Hepatocyte (in vitro differentiated cells): ENCODE measurements at regions not wholly inside any gene's neighbourhood (a gene's known extent, or its start where the extent isn't known, plus 50 kb on each side); places are given as distances from the start of the nearest gene placed in this dataset.

Experiments used
- DNase-seq: peaks from one replicate; pipeline ENCODE4 v3.0.0-alpha.2; 2016; ENCODE audit warnings: low spot score
- H2AFZ ChIP-seq: fragments of 200-600 bp; sonication (generic); 2 replicates; pipeline ENCODE4 v1.6.0; 2016; ENCODE audit warnings: antibody characterized with exemption, mild to moderate bottlenecking
- H3K27ac ChIP-seq: fragments of 200-600 bp; sonication (generic); 2 replicates; pipeline ENCODE4 v1.5.1; 2016; ENCODE audit warnings: mild to moderate bottlenecking
- H3K27me3 ChIP-seq: fragments of 200-600 bp; sonication (generic); 2 replicates; pipeline ENCODE4 v1.6.1; 2016
- H3K36me3 ChIP-seq: fragments of 200-600 bp; sonication (generic); replicated peaks from 2 replicates; pipeline ENCODE4 v1.5.1; 2016; ENCODE audit warnings: low read depth; ENCODE audit not compliant: insufficient read depth
- H3K4me1 ChIP-seq: fragments of 200-600 bp; sonication (generic); 2 replicates; pipeline ENCODE4 v1.5.1; 2016; ENCODE audit warnings: mild to moderate bottlenecking, moderate library complexity; ENCODE audit not compliant: insufficient read depth
- H3K4me2 ChIP-seq: fragments of 200-600 bp; sonication (generic); 2 replicates; pipeline ENCODE4 v1.6.0; 2016
- H3K4me3 ChIP-seq: fragments of 200-600 bp; sonication (generic); 2 replicates; pipeline ENCODE4 v1.5.1; 2016; ENCODE audit warnings: mild to moderate bottlenecking
- H3K79me2 ChIP-seq: fragments of 200-600 bp; sonication (generic); 2 replicates; pipeline ENCODE4 v1.6.0; 2017; ENCODE audit warnings: mild to moderate bottlenecking
- H3K9me2 ChIP-seq: fragments of 200-600 bp; sonication (generic); replicated peaks from 2 replicates; pipeline ENCODE4 v1.6.0; 2017; ENCODE audit warnings: mild to moderate bottlenecking; ENCODE audit not compliant: insufficient read depth
- H3K9me3 ChIP-seq: fragments of 200-600 bp; sonication (generic); 2 replicates; pipeline ENCODE4 v1.5.1; 2016; ENCODE audit warnings: low read depth, mild to moderate bottlenecking
- H4K20me1 ChIP-seq: fragments of 200-600 bp; sonication (generic); 2 replicates; pipeline ENCODE4 v1.6.0; 2016; ENCODE audit warnings: mild to moderate bottlenecking; ENCODE audit not compliant: insufficient read depth, poor library complexity, severe bottlenecking
- CTCF ChIP-seq: fragments of 200-600 bp; sonication (generic); IDR thresholded peaks from 2 replicates; pipeline ENCODE4 v1.5.1; 2016; ENCODE audit warnings: antibody characterized with exemption, mild to moderate bottlenecking; ENCODE audit not compliant: poor library complexity
- EZH2 ChIP-seq: fragments of 200-600 bp; sonication (generic); IDR thresholded peaks from 2 replicates; pipeline ENCODE4 v1.6.1; 2016; ENCODE audit warnings: antibody characterized with exemption, mild to moderate bottlenecking, borderline replicate concordance
- EZH2phosphoT487 ChIP-seq: fragments of 200-600 bp; sonication (generic); IDR thresholded peaks from one replicate; pipeline ENCODE4 v1.6.1; 2018; ENCODE audit warnings: antibody characterized with exemption, mild to moderate bottlenecking, low read depth, moderate library complexity; ENCODE audit not compliant: unreplicated experiment, severe bottlenecking
- WGBS: methylation state at CpG from one replicate; pipeline ENCODE4 v1.1.6; 2016; ENCODE audit warnings: low lambda C conversion rate; ENCODE audit errors: missing lambda C conversion rate; 5-methylcytosine and 5-hydroxymethylcytosine counted together

DNA sequence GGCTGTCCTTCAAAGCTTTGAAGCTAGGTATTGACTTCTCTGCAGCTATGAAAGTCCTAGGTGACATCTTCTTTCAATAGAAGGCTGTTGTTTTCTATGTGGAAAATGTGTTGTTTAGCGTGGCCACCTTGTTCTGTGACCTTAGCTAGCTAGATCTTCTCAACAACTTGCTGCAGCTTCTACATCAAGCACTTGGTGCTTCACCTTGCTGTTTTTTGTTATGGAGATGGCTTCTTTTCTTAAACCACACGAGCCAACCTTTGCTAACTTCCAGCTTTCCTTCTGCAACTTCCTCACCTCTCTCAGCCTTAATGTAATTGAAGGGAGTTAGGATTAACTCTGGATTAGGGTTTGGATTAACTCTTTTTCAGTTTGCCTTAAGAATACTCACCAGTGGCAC, 128.6 kb upstream of the MMS22L start:
- Histone ChIP-seq H3K27me3 (no peaks in the 10 kb centered on the region), H3K27ac (no peak overlapping the region), H3K36me3 (no peaks in the 10 kb centered on the region), H3K4me3 (no peak overlapping the region), H4K20me1 (no peaks in the 10 kb centered on the region), H3K4me1 (no peaks in the 10 kb centered on the region), H3K9me3 (no peaks in the 10 kb centered on the region), H3K79me2 (no peaks in the 10 kb centered on the region), H3K9me2 (no peaks in the 10 kb centered on the region), H3K4me2 (no peak overlapping the region), H2AFZ (no peak overlapping the region)
- DNase-seq, result no peak
- TF ChIP-seq EZH2 (no peak), EZH2phosphoT487 (no peak), CTCF (no peak)
- WGBS, result 42% methylated on average over 2 of the region's 2 CpGs

GRCh38 chr6:97412511-97412910, 129.5 kb upstream of the MMS22L start:
- TF ChIP-seq EZH2phosphoT487, result no peak
- TF ChIP-seq CTCF, result no peak
- no peak for TF ChIP-seq EZH2
- H3K9me2 ChIP-seq, result no peaks in the 10 kb centered on the region
- H4K20me1 ChIP-seq, result no peaks in the 10 kb centered on the region
- 68% methylated on average over 1 of the region's 1 CpG for WGBS
- H3K4me1 ChIP-seq, result no peaks in the 10 kb centered on the region
- no peak overlapping the region for H3K4me3 ChIP-seq
- no peaks in the 10 kb centered on the region for H3K36me3 ChIP-seq
- H3K27ac ChIP-seq, result no peak overlapping the region
- H3K4me2 ChIP-seq, result no peak overlapping the region
- no peaks in the 10 kb centered on the region for H3K27me3 ChIP-seq
- no peak for DNase-seq
- no peaks in the 10 kb centered on the region for H3K79me2 ChIP-seq
- H3K9me3 ChIP-seq, result no peaks in the 10 kb centered on the region
- no peak overlapping the region for H2AFZ ChIP-seq

- Histone ChIP-seq H4K20me1 (no peaks in the 10 kb centered on the region), H3K4me3 (no peak overlapping the region), H3K9me2 (no peaks in the 10 kb centered on the region), H2AFZ (no peak overlapping the region), H3K36me3 (no peaks in the 10 kb centered on the region), H3K27ac (no peak overlapping the region), H3K79me2 (no peaks in the 10 kb centered on the region), H3K9me3 (no peaks in the 10 kb centered on the region), H3K4me1 (no peaks in the 10 kb centered on the region), H3K4me2 (no peak overlapping the region), H3K27me3 (no peaks in the 10 kb centered on the region)
- no peak for DNase-seq
- 50% methylated on average over 1 of the region's 1 CpG for WGBS
- TF ChIP-seq EZH2 (no peak), EZH2phosphoT487 (no peak), CTCF (no peak)
Observed at GRCh38 chr6:97422171-97422570, 139.2 kb upstream of the MMS22L start.

DNA sequence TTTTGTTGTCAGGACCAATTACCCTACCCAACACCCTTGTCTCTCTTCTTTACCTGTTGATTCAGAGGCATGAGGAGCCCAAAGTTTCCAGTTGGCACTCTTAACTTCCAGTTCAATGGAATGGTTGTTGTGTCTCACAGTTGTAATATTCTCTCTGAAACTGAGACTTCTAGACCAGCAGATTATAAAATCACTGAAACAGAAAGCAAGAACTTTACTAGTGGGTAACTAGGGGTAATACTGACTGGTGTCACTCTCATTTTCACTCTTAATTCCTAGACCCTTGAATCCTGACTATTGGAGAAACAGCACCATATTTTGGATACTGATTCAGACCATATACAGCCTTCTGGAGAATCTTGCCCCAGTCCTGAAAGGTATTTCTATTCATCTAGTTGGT, 140.2 kb upstream of the MMS22L start:
- H3K9me3 ChIP-seq, result no peaks in the 10 kb centered on the region
- no peak overlapping the region for H3K4me3 ChIP-seq
- no peaks in the 10 kb centered on the region for H3K27me3 ChIP-seq
- no peak overlapping the region for H3K4me2 ChIP-seq
- no peaks in the 10 kb centered on the region for H3K36me3 ChIP-seq
- H2AFZ ChIP-seq, result no peak overlapping the region
- no peaks in the 10 kb centered on the region for H3K4me1 ChIP-seq
- no peak for TF ChIP-seq EZH2
- TF ChIP-seq CTCF, result no peak
- TF ChIP-seq EZH2phosphoT487, result no peak
- no peaks in the 10 kb centered on the region for H3K79me2 ChIP-seq
- no peaks in the 10 kb centered on the region for H4K20me1 ChIP-seq
- no peak for DNase-seq
- no peaks in the 10 kb centered on the region for H3K9me2 ChIP-seq
- no peak overlapping the region for H3K27ac ChIP-seq
